HCT116 (cell line): ENCODE measurements at regions not wholly inside any gene's neighbourhood (a gene's known extent, or its start where the extent isn't known, plus 50 kb on each side); places are given as distances from the start of the nearest gene placed in this dataset.

Source experiments
- ATAC-seq: fragments of 200-7000 bp; cut with Tn5 transposase; 2 replicates; pipeline ENCODE4 v1.9.1; 2020; ENCODE audit warnings: mild to moderate bottlenecking, moderate library complexity
- BruUV-seq: library from RNA; stranded (reverse); fragments of 400-500 nt; replicated peaks from 2 replicates; lab custom pipeline; 2021; lab: Mats Ljungman, UMichigan
- CTCF ChIA-PET: fragments of 300-600 bp; sonication (Branson Sonifier 250); formaldehyde crosslinking; loops from one replicate; lab custom pipeline; 2021; ENCODE audit warnings: antibody characterized with exemption; lab: Charles Lee
- POLR2A ChIA-PET: fragments of 300-600, 350-600 bp; sonication (Branson Sonifier 250); formaldehyde crosslinking; loops from one replicate; lab custom pipeline; 2021; ENCODE audit warnings: antibody characterized with exemption; lab: Charles Lee
- RAD21 ChIA-PET, 2 experiments: fragments of 300-600 bp; sonication (Branson Sonifier 250); formaldehyde crosslinking; loops; one replicate each; lab custom pipeline; 2023; ENCODE audit warnings: low total read pairs in 2 of 2; ENCODE audit not compliant: uncharacterized antibody in 2 of 2, unreplicated experiment in 2 of 2, low non-redundant PET in 1 of 2; lab: Charles Lee
- DNase-seq: peaks from one replicate; pipeline ENCODE4 v3.0.0-alpha.2; 2010; ENCODE audit warnings: low read depth, low spot score
- H2AFZ ChIP-seq: fragments of 200-600 bp; shearing (Covaris generic), sonication (generic); 2 replicates; pipeline ENCODE4 v1.6.1; 2017; ENCODE audit warnings: low read depth, mixed run types, mixed read lengths, antibody characterized with exemption, low read length; ENCODE audit not compliant: poor library complexity, severe bottlenecking
- H3K27ac ChIP-seq: 2 replicates; pipeline ENCODE4 v1.5.1; 2012; ENCODE audit warnings: low read depth, low read length
- H3K27me3 ChIP-seq: fragments of 200-600 bp; sonication (generic); 2 replicates; pipeline ENCODE4 v1.6.1; 2016; ENCODE audit warnings: mixed run types, low read length, mixed read lengths; ENCODE audit not compliant: insufficient read depth
- H3K36me3 ChIP-seq, 2 experiments: fragments of 200-500 bp in 1 of 2; fragments of 200-600 bp in 1 of 2; sonication (Bioruptor generic) in 1 of 2; sonication (generic) in 1 of 2; 2 replicates each; pipeline versions ENCODE4 v1.5.1 to v1.6.1; 2014 to 2016; ENCODE audit warnings: low read length in 2 of 2, inconsistent platforms in 1 of 2, mixed read lengths in 1 of 2, mixed run types in 1 of 2; ENCODE audit not compliant: insufficient read depth in 2 of 2, control insufficient read depth in 1 of 2
- H3K4me1 ChIP-seq, 2 experiments: fragments of 200-600 bp in 1 of 2; sonication (generic) in 1 of 2; 2 replicates each; pipeline versions ENCODE4 v1.5.1 to v1.6.1; 2012 to 2017; ENCODE audit warnings: low read length in 2 of 2, inconsistent platforms in 1 of 2, mild to moderate bottlenecking in 1 of 2, mixed read lengths in 1 of 2, mixed run types in 1 of 2, moderate library complexity in 1 of 2; ENCODE audit not compliant: insufficient read depth in 2 of 2, control insufficient read depth in 1 of 2
- H3K4me2 ChIP-seq: fragments of 200-600 bp; sonication (generic); 2 replicates; pipeline ENCODE4 v1.6.1; 2017; ENCODE audit warnings: mixed run types, low read length, mixed read lengths
- H3K4me3 ChIP-seq, 2 experiments: fragments of 200-600 bp in 1 of 2; sonication (generic) in 1 of 2; replicated peaks in 1 of 2; 2 replicates each; pipeline ENCODE4 v1.5.1; 2011 to 2016; ENCODE audit warnings: low read length in 2 of 2, control low read depth in 1 of 2, low read depth in 1 of 2, mild to moderate bottlenecking in 1 of 2, mixed read lengths in 1 of 2, mixed run types in 1 of 2
- H3K79me2 ChIP-seq: fragments of 200-600 bp; sonication (generic); 2 replicates; pipeline ENCODE4 v1.6.1; 2017; ENCODE audit warnings: mild to moderate bottlenecking, mixed run types, low read length, moderate library complexity, mixed read lengths; ENCODE audit not compliant: insufficient read depth
- H3K9ac ChIP-seq: fragments of 200-600 bp; sonication (generic); 2 replicates; pipeline ENCODE4 v1.6.1; 2016; ENCODE audit warnings: low read length, mixed read lengths
- H3K9me2 ChIP-seq: fragments of 200-600 bp; sonication (generic), shearing (Covaris generic); 2 replicates; pipeline ENCODE4 v1.6.1; 2017; ENCODE audit warnings: mixed run types, mild to moderate bottlenecking, moderate library complexity; ENCODE audit not compliant: insufficient read depth
- H3K9me3 ChIP-seq, 2 experiments: fragments of 200-500 bp in 1 of 2; fragments of 200-600 bp in 1 of 2; sonication (Bioruptor generic) in 1 of 2; sonication (generic) in 1 of 2; 2 replicates each; pipeline ENCODE4 v1.6.1; 2014 to 2017; ENCODE audit warnings: low read length in 2 of 2, mixed read lengths in 2 of 2, inconsistent platforms in 1 of 2, low read depth in 1 of 2, mild to moderate bottlenecking in 1 of 2, mixed run types in 1 of 2, moderate library complexity in 1 of 2; ENCODE audit not compliant: control insufficient read depth in 1 of 2, insufficient read depth in 1 of 2
- H4K20me1 ChIP-seq: fragments of 200-600 bp; sonication (generic), shearing (Covaris generic); 2 replicates; pipeline ENCODE4 v1.6.1; 2017; ENCODE audit warnings: mixed run types, mild to moderate bottlenecking, moderate library complexity; ENCODE audit not compliant: insufficient read depth
- CBX3 ChIP-seq: IDR thresholded peaks from 2 replicates; pipeline ENCODE4 v1.6.1; 2012; ENCODE audit warnings: low read depth
- EGR1 ChIP-seq: IDR thresholded peaks from 2 replicates; pipeline ENCODE4 v1.6.1; 2012; ENCODE audit warnings: low read depth
- EZH2phosphoT487 ChIP-seq: fragments of 200-600 bp; IDR thresholded peaks from 2 replicates; pipeline ENCODE4 v1.6.1; 2018; ENCODE audit warnings: antibody characterized with exemption, borderline replicate concordance
- FOSL1 ChIP-seq: IDR thresholded peaks from 2 replicates; pipeline ENCODE4 v1.6.1; 2012; ENCODE audit warnings: low read depth
- JUND ChIP-seq: IDR thresholded peaks from 2 replicates; pipeline ENCODE4 v1.6.1; 2012
- POLR2AphosphoS5 ChIP-seq: IDR thresholded peaks from 2 replicates; pipeline ENCODE4 v1.6.1; 2011; ENCODE audit warnings: mild to moderate bottlenecking, low read depth, low read length, moderate library complexity
- SIN3A ChIP-seq: IDR thresholded peaks from 2 replicates; pipeline ENCODE4 v1.6.1; 2012; ENCODE audit warnings: low read depth
- YY1 ChIP-seq: IDR thresholded peaks from 2 replicates; pipeline ENCODE4 v1.6.1; 2011; ENCODE audit warnings: low read length, low read depth, moderate library complexity, mild to moderate bottlenecking; ENCODE audit not compliant: insufficient replicate concordance; ENCODE audit errors: extremely low read depth
- ZFX ChIP-seq: fragments of 450-650 bp; IDR thresholded peaks from 2 replicates; pipeline ENCODE4 v1.6.1; 2017
- intact Hi-C: fragments of 100-400 bp; cut with micrococcal nuclease; formaldehyde crosslinking; loops from 2 replicates; pipeline ENCODE4 v1.10.0; 2022
- TF ChIP-seq, protein P1 (sequence below): IDR thresholded peaks from 2 replicates; pipeline ENCODE4 v1.6.1; 2012
- TF ChIP-seq, protein P2 (sequence below): IDR thresholded peaks from 2 replicates; pipeline ENCODE4 v1.6.1; 2012

DNA sequence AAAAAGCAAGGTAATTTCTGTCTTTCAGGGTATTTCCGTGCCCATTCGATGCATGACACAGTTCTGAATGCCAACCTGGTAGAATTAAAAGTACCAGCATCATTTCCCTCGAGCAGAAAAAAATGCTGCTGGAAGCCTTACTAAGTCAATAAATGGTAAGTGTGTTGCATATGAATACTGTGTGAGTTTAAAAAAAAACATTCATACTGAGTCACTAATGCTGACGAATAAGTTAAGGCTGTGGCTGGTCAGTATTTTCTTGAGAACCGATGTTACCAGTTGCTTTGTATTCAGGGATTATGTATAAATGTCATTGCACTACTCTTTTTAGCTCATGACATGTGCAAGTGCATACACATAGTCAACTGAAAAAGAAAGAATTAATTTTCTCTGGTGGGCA lies 710.2 kb downstream of the TRHDE start:
- TF ChIP-seq EZH2phosphoT487, result no peak
- TF ChIP-seq ZFX, result no peak
- no peak for TF ChIP-seq SIN3A
- TF ChIP-seq EGR1, result no peak
- TF ChIP-seq, protein P1, sequence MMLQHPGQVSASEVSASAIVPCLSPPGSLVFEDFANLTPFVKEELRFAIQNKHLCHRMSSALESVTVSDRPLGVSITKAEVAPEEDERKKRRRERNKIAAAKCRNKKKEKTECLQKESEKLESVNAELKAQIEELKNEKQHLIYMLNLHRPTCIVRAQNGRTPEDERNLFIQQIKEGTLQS, result no peak
- TF ChIP-seq, protein P2, sequence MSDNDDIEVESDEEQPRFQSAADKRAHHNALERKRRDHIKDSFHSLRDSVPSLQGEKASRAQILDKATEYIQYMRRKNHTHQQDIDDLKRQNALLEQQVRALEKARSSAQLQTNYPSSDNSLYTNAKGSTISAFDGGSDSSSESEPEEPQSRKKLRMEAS, result no peak
- TF ChIP-seq CBX3, result no peak
- no peak for TF ChIP-seq YY1
- TF ChIP-seq POLR2AphosphoS5, result no peak
- TF ChIP-seq FOSL1, result no peak
- BruUV-seq, result no TSS peak
- Histone ChIP-seq H3K4me2 (no peak overlapping the region), H3K9me2 (no peaks in the 10 kb centered on the region), H3K79me2 (no peaks in the 10 kb centered on the region), H3K36me3 (no peaks in the 10 kb centered on the region), H3K4me3 (no peak overlapping the region), H3K27me3 (no peaks in the 10 kb centered on the region), H3K9me3 (no peaks in the 10 kb centered on the region), H2AFZ (no peak overlapping the region), H4K20me1 (no peaks in the 10 kb centered on the region), H3K9ac (no peak overlapping the region), H3K4me1 (no peaks in the 10 kb centered on the region), H3K27ac (no peak overlapping the region)
- ChIA-PET RAD21 (no interaction called here), POLR2A (no interaction called here), CTCF (no interaction called here)
- intact Hi-C loops, result no loop called here
- ATAC-seq (no peak), DNase-seq (no peak)

DNA sequence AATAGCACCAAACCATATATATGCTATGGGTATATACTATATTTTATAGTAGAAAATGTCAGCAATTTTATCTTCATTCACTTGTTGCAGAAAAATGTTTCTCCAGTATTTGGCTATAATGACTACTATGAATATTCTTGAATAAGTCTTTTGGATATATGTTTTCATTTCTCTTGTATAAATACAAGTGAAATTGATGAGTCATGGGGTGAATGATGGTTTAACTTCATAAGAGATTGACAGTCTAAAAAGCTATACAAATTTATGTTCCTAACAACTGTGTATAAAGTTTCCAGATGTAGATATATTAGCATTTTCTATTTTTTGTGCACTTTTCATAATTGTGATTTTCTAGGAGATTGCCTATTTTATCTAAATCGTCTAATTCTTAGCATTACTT lies 714.8 kb downstream of the TRHDE start:
- Histone ChIP-seq H4K20me1 (no peaks in the 10 kb centered on the region), H3K79me2 (no peaks in the 10 kb centered on the region), H3K9ac (no peak overlapping the region), H3K4me2 (no peak overlapping the region), H3K27ac (no peak overlapping the region), H3K27me3 (no peaks in the 10 kb centered on the region), H3K36me3 (no peaks in the 10 kb centered on the region), H2AFZ (no peak overlapping the region), H3K4me1 (no peaks in the 10 kb centered on the region), H3K9me2 (no peaks in the 10 kb centered on the region), H3K4me3 (no peak overlapping the region), H3K9me3 (no peaks in the 10 kb centered on the region)
- no peak for DNase-seq
- ChIA-PET RAD21 (no interaction called here), POLR2A (no interaction called here), CTCF (no interaction called here)
- no peak for ATAC-seq
- intact Hi-C loops, result no loop called here
- TF ChIP-seq, protein P1, result no peak
- TF ChIP-seq POLR2AphosphoS5, result no peak
- TF ChIP-seq JUND, result no peak
- BruUV-seq, result no TSS peak
